NCI-H2227 treated with DMSO at 0.1 percent for 48 hours (cell line): ENCODE measurements at regions not wholly inside any gene's neighbourhood (a gene's known extent, or its start where the extent isn't known, plus 50 kb on each side); places are given as distances from the start of the nearest gene placed in this dataset.
A peak's percentile ranks its signal among the peaks of the same experiment; 100 is the strongest.
"Not testable (repeated sequence)": the region's sequence is repeated elsewhere in the genome, so short reads cannot be mapped to it uniquely, and the experiment has no call there.

Experiments
- DNase-seq: peaks from one replicate; lab custom pipeline; 2025; lab: John Stamatoyannopoulos, UW

GRCh38 chr1:196160066-196160795 lies 448.0 kb downstream of the KCNT2 start:
- no peak for DNase-seq

GRCh38 chr1:196155586-196155985 lies 452.7 kb downstream of the KCNT2 start:
- no peak for DNase-seq

GRCh38 chr1:196152975-196153374 lies 455.3 kb downstream of the KCNT2 start:
- no peak for DNase-seq

- no peak for DNase-seq
Observed at GRCh38 chr1:196152086-196152485, 456.2 kb downstream of the KCNT2 start.

DNA sequence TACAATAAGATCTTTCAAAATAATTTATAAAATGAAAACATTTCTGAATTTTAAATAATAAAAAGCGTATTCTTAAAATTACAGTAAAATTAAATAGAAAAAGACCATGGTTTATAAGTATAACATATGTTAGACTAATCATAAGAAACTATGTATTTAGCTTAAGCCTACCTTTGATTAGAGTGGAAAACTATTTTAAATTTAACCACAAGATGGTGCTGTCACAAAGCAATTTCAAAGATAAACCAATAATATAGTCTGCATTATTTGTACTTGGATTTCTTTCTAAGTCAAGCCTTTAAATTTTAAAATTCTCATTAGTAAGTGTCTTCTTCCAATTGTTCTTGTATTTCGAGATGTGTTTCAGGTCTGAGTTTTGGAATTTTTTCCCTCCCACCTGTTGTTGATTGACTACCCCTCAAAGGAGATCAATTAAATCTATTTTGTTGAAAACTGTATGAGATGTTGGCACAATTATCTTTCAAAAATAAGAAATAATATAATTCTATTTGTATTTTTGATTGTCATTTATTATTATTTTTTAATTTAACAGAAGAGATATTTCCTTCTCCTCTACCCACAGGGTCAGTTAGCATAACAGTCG lies 459.8 kb downstream of the KCNT2 start:
- no peak for DNase-seq

DNA sequence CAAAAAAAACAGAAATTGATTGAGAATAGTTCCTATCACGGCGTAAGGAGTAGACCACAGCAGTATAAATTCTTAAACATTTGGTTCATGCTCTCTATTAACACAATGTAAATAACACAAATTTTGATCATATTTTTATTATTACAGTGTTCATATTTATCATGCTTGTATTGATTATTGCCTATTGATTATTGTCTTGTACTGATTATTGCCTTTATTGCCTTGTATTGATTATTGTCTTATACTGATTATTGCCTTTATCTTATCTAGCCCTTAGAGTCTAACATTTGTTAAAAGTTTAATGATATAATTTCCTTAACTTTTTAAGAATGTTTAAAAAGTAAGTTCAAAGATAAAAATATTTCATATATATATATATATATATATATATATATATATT lies 460.7 kb downstream of the KCNT2 start:
- DNase-seq = no peak

DNA sequence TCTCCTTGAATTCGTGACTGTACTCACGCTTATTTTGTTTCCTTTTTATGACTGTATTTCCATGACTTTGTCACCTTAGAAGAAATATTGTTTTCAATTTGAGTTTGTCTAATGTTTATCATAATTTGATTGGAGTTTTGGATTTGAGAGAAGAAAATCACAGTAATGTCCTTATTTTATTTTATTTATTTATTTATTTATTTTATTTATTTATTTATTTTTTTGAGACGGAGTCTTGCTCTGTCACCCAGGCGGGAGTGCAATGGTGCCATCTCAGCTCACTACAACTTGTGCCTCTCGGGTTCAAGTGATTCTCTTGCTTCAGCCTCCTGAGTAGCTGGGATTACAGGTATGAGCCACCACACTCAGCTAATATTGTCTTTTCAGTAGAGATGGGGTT lies 463.1 kb downstream of the KCNT2 start:
- DNase-seq = not testable (repeated sequence)

GRCh38 chr1:196144588-196144987 lies 463.7 kb downstream of the KCNT2 start:
- DNase-seq = no peak

DNA sequence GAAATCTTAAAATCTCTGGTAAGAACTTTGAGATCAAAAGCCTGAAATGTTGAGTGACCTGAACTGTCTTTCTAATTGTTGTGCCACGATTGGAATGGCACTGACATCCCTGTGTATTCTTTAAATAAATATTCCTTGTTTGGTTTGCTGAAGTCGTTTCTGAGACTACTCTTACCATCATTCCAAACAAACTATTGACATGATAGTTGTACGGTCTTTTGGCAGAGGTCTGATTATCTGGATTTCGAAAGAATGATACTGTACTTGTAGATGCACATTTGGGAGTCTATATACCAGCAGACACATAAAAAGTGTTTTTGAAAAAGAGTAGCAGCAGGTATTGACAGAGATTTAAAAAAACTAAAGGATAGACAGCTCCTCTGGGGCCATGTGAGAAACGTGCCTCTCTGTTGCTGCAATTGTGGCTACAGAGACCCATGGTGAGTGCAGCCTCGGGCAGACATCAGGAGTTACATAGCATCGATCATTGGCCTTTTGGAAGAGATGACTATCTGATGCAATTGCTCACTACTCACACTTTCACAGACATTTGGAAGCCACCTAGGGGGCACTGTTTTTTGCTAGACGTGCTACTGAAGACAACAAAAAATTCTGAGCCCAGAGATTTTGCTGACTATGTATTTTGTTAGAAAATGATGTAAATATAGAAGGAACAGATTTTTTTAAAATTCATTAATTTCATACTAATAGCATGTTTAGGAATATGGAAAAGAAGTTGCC lies 464.5 kb downstream of the KCNT2 start:
- no peak for DNase-seq

GRCh38 chr1:196142111-196142640 lies 466.1 kb downstream of the KCNT2 start:
- peak; percentile 54 for DNase-seq

- no peak for DNase-seq
Observed at GRCh38 chr1:196136396-196136795, 471.8 kb downstream of the KCNT2 start.

DNA sequence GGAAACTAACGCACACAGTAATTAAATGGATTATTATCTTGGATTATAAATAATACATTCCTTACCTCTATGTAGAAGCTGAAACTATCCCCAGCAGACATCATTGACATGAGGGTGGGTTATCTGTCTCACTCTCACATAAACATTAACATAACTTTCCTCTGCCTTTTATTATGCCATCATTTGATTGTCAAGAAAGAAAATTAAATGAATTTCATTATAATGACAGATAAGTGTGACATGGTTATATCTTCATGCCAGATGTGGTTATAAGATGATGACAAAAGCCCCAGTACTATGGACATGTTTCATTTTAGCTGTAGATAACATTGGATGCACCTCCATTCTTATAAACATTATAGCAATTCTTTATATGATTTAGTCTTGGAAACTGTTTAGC lies 476.5 kb downstream of the KCNT2 start:
- no peak for DNase-seq

DNA sequence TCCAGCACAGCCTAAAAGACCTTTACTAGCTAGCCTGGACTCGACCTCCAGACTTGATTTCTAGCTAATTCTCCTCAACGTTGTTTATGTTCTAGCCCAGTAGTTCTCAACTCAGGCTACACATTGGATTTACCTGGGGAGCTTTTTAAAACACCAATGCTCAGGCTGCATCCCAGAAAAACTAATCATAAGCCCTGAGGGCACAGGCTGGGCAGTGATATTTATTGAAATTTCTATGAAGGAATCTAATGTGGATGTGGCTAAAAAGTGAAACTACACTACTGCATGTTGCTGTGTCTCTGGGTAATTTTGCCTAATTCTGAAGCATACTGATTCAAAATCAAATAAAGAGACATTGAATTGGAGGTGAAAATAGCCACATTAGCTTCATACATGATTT lies 479.4 kb downstream of the KCNT2 start:
- no peak for DNase-seq

GRCh38 chr1:196121181-196121580 lies 487.1 kb downstream of the KCNT2 start:
- DNase-seq = no peak

- DNase-seq = no peak
Observed at GRCh38 chr1:196115646-196116045, 492.6 kb downstream of the KCNT2 start.

- no peak for DNase-seq
Observed at GRCh38 chr1:196114193-196114592, 494.0 kb downstream of the KCNT2 start.

DNA sequence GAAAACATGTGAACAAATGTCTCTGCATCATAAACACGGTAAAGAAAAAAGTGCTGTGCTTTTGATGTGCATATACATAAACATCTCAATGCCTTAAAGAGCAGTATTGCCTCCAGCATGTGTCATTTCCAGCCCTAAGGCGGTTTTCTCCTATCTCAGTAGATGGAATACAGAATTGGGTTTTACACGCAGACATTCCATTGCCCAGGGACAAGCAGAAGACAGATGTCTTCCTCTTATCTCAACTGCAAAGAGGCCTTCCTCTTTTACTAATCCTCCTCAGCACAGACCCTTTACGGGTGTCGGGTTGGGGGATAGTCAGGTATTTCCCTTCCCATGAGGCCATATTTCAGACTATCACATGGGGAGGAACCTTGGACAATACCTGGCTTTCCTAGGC lies 499.2 kb downstream of the KCNT2 start:
- not testable (repeated sequence) for DNase-seq

GRCh38 chr1:196105901-196106300 lies 502.3 kb downstream of the KCNT2 start:
- DNase-seq = no peak

GRCh38 chr1:196102826-196103225 lies 505.4 kb downstream of the KCNT2 start:
- DNase-seq = no peak

DNA sequence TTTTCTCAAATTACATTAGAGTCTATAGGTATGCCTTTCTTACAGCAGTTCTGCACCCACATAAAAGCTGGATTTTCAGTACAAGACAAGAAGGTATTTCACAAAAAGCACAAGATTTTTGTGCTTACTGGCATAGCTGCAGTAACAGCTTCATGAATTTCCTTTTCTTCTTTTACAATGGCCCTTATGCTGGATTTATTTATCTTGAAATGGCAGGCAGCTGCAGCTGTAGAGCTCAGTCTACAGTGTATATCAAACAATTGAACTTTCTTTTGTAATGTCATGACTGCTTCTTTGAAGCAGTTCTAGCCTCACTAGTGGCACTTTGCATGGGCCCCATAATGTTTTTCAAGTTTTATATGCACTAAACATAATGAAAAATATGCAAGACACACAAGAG lies 510.2 kb downstream of the KCNT2 start:
- DNase-seq = no peak

DNA sequence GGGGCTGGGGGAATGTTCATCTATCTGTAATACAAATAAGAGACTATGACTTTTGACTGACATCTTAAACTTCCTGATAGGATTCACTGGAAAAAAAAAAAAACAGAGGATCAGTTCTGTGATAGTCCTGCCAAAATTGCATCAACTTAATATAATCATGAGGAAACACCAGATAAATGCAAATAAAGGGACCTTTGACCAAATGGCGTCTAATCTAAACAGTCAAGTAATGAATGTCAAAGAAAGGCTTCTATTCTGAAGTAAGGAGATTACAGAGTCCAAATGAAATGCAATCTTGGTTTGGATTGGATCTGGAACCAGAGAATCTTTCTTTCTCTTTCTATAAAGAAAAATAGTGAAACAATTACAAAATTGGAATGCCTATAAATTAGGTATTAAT lies 513.4 kb downstream of the KCNT2 start:
- no peak for DNase-seq

GRCh38 chr1:196091397-196092135 lies 516.7 kb downstream of the KCNT2 start:
- DNase-seq = no peak
